Mammary epithelial cell (primary cell): ENCODE measurements at regions not wholly inside any gene's neighbourhood (a gene's known extent, or its start where the extent isn't known, plus 50 kb on each side); places are given as distances from the start of the nearest gene placed in this dataset.

ENCODE experiments used
- CTCF ChIP-seq, 2 donors: IDR thresholded peaks in 1 of 2; conservative IDR thresholded peaks in 1 of 2; 2 replicates each; pipeline ENCODE4 v1.5.1; 2011 to 2012; ENCODE audit warnings: inconsistent platforms in 2 of 2, low read length in 2 of 2, mild to moderate bottlenecking in 2 of 2, control low read depth in 1 of 2, low read depth in 1 of 2; ENCODE audit not compliant: insufficient read depth in 1 of 2; ENCODE audit errors: extremely low read depth in 1 of 2
- EZH2 ChIP-seq: IDR thresholded peaks from 2 replicates; pipeline ENCODE4 v1.6.1; 2012; ENCODE audit warnings: low read length, inconsistent platforms, borderline replicate concordance

GRCh38 chr11:121967131-121967704 is 148.8 kb downstream of the BLID start:
- TF ChIP-seq CTCF (conservative IDR thresholded peaks at IDR 0.05 in 1 of 2, IDR thresholded peaks at IDR 0.05 in 1 of 2; ENCODE audit: extremely low read depth in 1 of 2, insufficient read depth in 1 of 2, low read depth in 1 of 2, low read length in 2 of 2): no peak
- no peak for TF ChIP-seq EZH2
